CD14-positive monocyte (primary cell): ENCODE measurements at regions not wholly inside any gene's neighbourhood (a gene's known extent, or its start where the extent isn't known, plus 50 kb on each side); places are given as distances from the start of the nearest gene placed in this dataset.
"Not testable (repeated sequence)": the region's sequence is repeated elsewhere in the genome, so short reads cannot be mapped to it uniquely, and the experiment has no call there.

Experiments used
- DNase-seq, 3 donors: peaks; one replicate each; pipeline ENCODE4 v3.0.0-alpha.2; 2011 to 2022
- H2AFZ ChIP-seq: 2 replicates; pipeline ENCODE4 v1.6.0; 2012; ENCODE audit warnings: mild to moderate bottlenecking, low read depth, low read length, inconsistent platforms; ENCODE audit not compliant: insufficient read depth, poor library complexity, severe bottlenecking
- H3K27ac ChIP-seq, 2 donors: 1 replicate in 1 of 2; 2 replicates in 1 of 2; pipeline ENCODE4 v1.5.1; 2012 to 2013; ENCODE audit warnings: low read length in 2 of 2, control low read depth in 1 of 2, inconsistent platforms in 1 of 2, low read depth in 1 of 2, mild to moderate bottlenecking in 1 of 2
- H3K27me3 ChIP-seq, 2 donors: one replicate each; pipeline versions ENCODE4 v1.6.0 to v1.6.1; 2011 to 2013; ENCODE audit warnings: low read length in 2 of 2; ENCODE audit not compliant: control insufficient read depth in 2 of 2, insufficient read depth in 2 of 2
- H3K36me3 ChIP-seq, 2 donors: replicated peaks in 1 of 2; 1 replicate in 1 of 2; 2 replicates in 1 of 2; pipeline versions ENCODE4 v1.5.1 to v1.6.1; 2012 to 2013; ENCODE audit warnings: low read length in 2 of 2, control low read depth in 1 of 2, inconsistent platforms in 1 of 2, mild to moderate bottlenecking in 1 of 2; ENCODE audit not compliant: insufficient read depth in 2 of 2, control insufficient read depth in 1 of 2
- H3K4me1 ChIP-seq, 2 donors: 1 replicate in 1 of 2; 2 replicates in 1 of 2; pipeline versions ENCODE4 v1.5.1 to v1.6.1; 2012 to 2013; ENCODE audit warnings: low read length in 2 of 2, control low read depth in 1 of 2, inconsistent platforms in 1 of 2, mild to moderate bottlenecking in 1 of 2, moderate library complexity in 1 of 2; ENCODE audit not compliant: insufficient read depth in 2 of 2, control insufficient read depth in 1 of 2
- H3K4me2 ChIP-seq: replicated peaks from 2 replicates; pipeline ENCODE3; 2012; ENCODE audit warnings: low read length, moderate library complexity, mild to moderate bottlenecking; ENCODE audit not compliant: poor library complexity, severe bottlenecking; ENCODE audit errors: extremely low read depth
- H3K4me3 ChIP-seq, 3 experiments: fragments of 200-600 bp in 1 of 3; sonication (generic) in 1 of 3; replicated peaks in 1 of 3; 1 replicate in 2 of 3; 2 replicates in 1 of 3; pipeline ENCODE4 v1.5.1; 2011 to 2013; ENCODE audit warnings: low read length in 3 of 3, mild to moderate bottlenecking in 3 of 3, control low read depth in 2 of 3, low read depth in 2 of 3, inconsistent platforms in 1 of 3, moderate library complexity in 1 of 3
- H3K79me2 ChIP-seq: 2 replicates; pipeline ENCODE4 v1.6.0; 2012; ENCODE audit warnings: mild to moderate bottlenecking, control low read depth, inconsistent platforms, low read length, moderate library complexity; ENCODE audit not compliant: insufficient read depth
- H3K9ac ChIP-seq: 2 replicates; pipeline ENCODE4 v1.6.0; 2017; ENCODE audit warnings: low read length, mild to moderate bottlenecking; ENCODE audit not compliant: insufficient read depth, poor library complexity, severe bottlenecking
- H3K9me3 ChIP-seq, 2 donors: replicated peaks in 1 of 2; 1 replicate in 1 of 2; 2 replicates in 1 of 2; pipeline versions ENCODE4 v1.5.1 to v1.6.1; 2012 to 2013; ENCODE audit warnings: low read length in 2 of 2, control low read depth in 1 of 2; ENCODE audit not compliant: control insufficient read depth in 1 of 2, insufficient read depth in 1 of 2
- H4K20me1 ChIP-seq: 2 replicates; pipeline ENCODE4 v1.6.0; 2012; ENCODE audit warnings: mild to moderate bottlenecking, low read length, control low read depth, moderate library complexity; ENCODE audit not compliant: insufficient read depth
- H3K27ac Mint-ChIP-seq, 7 donors: one replicate each; pipeline ENCODE4 v1.8.0; 2020; ENCODE audit warnings: mild to moderate bottlenecking in 7 of 7, mixed read lengths in 7 of 7, moderate library complexity in 6 of 7, inconsistent platforms in 2 of 7
- H3K27me3 Mint-ChIP-seq, 3 donors: one replicate each; pipeline ENCODE4 v1.8.0; 2021 to 2022; ENCODE audit warnings: low read depth in 3 of 3, mild to moderate bottlenecking in 3 of 3, mixed read lengths in 3 of 3, moderate library complexity in 3 of 3, inconsistent platforms in 1 of 3
- H3K36me3 Mint-ChIP-seq, 2 donors: one replicate each; pipeline ENCODE4 v1.8.0; 2020; ENCODE audit warnings: mixed read lengths in 2 of 2, inconsistent platforms in 1 of 2, mild to moderate bottlenecking in 1 of 2
- H3K4me1 Mint-ChIP-seq: one replicate; pipeline ENCODE4 v1.8.0; 2020; ENCODE audit warnings: mild to moderate bottlenecking, mixed read lengths
- H3K4me3 Mint-ChIP-seq, 2 donors: one replicate each; pipeline ENCODE4 v1.8.0; 2020; ENCODE audit warnings: mild to moderate bottlenecking in 2 of 2, mixed read lengths in 2 of 2, moderate library complexity in 1 of 2
- H3K9me3 Mint-ChIP-seq, 7 donors: one replicate each; pipeline ENCODE4 v1.8.0; 2020 to 2022; ENCODE audit warnings: mixed read lengths in 7 of 7, mild to moderate bottlenecking in 6 of 7, moderate library complexity in 6 of 7, inconsistent platforms in 2 of 7
- WGBS: methylation state at CpG from one replicate; pipeline ENCODE4 v1.1.5; 2013; ENCODE audit warnings: missing lambda C conversion rate; ENCODE audit not compliant: insufficient coverage; 5-methylcytosine and 5-hydroxymethylcytosine counted together
- intact Hi-C, 2 donors: fragments of 100-400 bp; cut with micrococcal nuclease; formaldehyde crosslinking; loops; one replicate each; pipeline versions ENCODE4 v1.15.0 to v1.15.1; 2023

DNA sequence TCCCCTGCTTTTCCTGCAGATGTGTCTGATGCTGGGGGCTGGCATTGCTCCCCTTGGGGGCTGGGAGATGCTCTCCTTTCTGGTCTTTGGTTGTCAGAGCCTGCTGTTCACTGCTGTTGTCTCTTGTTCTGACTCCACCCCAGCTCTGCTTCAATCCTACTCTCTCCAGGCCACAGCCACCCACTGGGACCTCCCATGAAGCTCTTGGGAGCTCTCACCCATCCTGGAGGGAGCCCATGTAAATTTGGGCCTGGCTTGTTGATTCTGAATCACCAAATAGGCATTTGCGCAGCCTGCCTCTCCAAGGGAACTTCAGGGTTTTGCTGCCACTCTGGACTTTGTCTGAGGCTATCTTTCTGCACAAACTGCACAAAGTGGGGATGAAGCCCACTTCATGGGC, 232.9 kb upstream of the PLGLB1 start:
- intact Hi-C loops, H3K36me3 ChIP-seq, H3K36me3 Mint-ChIP-seq, H3K9me3 ChIP-seq, H2AFZ ChIP-seq, H3K4me1 ChIP-seq, H3K9me3 Mint-ChIP-seq, H3K4me1 Mint-ChIP-seq, H3K4me3 ChIP-seq, H3K27ac Mint-ChIP-seq, H3K79me2 ChIP-seq, H3K4me3 Mint-ChIP-seq, H3K27me3 Mint-ChIP-seq, H3K27me3 ChIP-seq, H3K9ac ChIP-seq, DNase-seq, H3K27ac ChIP-seq, H4K20me1 ChIP-seq, H3K4me2 ChIP-seq: not testable (repeated sequence)
- WGBS = no CpG with 5 or more reads among the region's 1 CpG

DNA sequence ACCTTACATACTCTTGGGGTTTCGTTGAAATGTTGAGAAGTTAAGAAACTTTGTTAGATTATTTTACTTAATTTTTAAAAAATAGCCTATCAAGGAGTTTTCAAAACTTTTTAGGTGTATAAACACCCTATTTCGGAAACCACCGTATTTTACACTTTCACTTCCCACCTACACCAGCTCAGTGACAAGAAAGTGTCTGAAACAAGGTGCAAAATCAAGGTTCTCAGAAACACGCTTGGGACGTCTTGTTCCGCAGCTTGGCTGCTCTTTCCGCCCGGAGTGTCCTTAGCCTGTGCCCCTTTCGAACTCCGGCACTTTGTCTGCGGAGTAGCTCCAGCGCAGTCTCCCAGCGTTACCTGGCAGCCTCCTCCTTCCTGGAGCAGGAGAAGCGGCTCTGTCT, 233.8 kb upstream of the PLGLB1 start:
- H3K4me2 ChIP-seq, H3K4me3 Mint-ChIP-seq, H3K9me3 ChIP-seq, DNase-seq, H3K27ac ChIP-seq, H3K4me3 ChIP-seq, H4K20me1 ChIP-seq, H3K4me1 Mint-ChIP-seq, H3K9me3 Mint-ChIP-seq, H3K36me3 ChIP-seq, H3K27me3 ChIP-seq, H3K79me2 ChIP-seq, H2AFZ ChIP-seq, H3K36me3 Mint-ChIP-seq, H3K27me3 Mint-ChIP-seq, H3K27ac Mint-ChIP-seq, H3K9ac ChIP-seq, H3K4me1 ChIP-seq, intact Hi-C loops: not testable (repeated sequence)
- WGBS = no CpG with 5 or more reads among the region's 14 CpGs

DNA sequence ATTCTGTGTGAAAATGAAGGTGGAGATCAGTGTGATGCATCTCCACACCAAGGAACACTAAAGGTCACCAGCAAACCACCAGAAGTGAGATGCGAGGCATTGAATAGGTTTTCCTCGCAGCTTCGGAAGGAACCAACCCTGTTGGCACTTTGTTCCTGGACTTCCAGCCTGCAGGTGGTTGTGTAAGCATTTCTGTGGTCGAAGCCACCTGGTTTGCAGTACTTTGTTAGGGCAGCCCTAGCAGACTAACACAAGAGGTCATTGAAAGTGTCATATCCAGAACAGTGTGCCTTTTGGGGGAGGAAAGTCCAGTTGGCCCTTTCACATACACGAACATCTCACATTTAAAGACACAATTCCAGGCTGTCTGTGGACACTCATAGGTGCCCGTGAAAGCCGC, 237.2 kb upstream of the PLGLB1 start:
- H3K4me1 ChIP-seq, H3K9me3 Mint-ChIP-seq, H3K27me3 Mint-ChIP-seq, H3K4me2 ChIP-seq, H3K4me3 Mint-ChIP-seq, H2AFZ ChIP-seq, intact Hi-C loops, H3K9me3 ChIP-seq, H3K27ac Mint-ChIP-seq, H3K27ac ChIP-seq, H3K9ac ChIP-seq, H3K27me3 ChIP-seq, DNase-seq, H3K36me3 Mint-ChIP-seq, H3K4me1 Mint-ChIP-seq, H3K79me2 ChIP-seq, H3K36me3 ChIP-seq, H4K20me1 ChIP-seq, H3K4me3 ChIP-seq: not testable (repeated sequence)
- no CpG with 5 or more reads among the region's 7 CpGs for WGBS

DNA sequence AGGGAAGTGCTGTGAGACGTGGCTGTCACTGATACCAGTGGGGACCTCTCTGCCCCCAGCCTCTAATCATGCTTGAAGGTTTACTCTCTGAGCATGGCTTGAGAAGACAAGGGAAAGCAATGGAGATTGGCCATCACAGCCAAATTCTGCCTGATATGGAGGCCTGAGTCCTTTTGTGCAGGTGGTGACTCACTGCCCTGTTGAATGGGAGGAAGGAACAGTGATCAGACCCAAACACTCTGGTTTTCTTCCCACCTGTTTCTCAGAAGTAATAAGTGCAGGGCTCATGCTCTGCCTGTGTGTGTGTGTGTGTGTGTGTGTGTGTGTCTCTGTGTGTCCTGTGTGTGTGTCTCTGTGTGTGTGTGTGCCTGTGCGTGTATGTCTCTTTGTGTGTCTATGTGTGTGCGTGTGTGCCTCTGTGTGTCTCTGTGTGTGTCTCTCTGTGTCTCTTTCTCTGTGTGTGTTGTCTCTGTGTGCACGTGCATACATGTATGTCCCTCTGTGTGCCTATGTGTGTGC, 240.6 kb upstream of the PLGLB1 start:
- H3K4me1 Mint-ChIP-seq, H3K9me3 Mint-ChIP-seq, H3K4me3 Mint-ChIP-seq, H3K36me3 Mint-ChIP-seq, H3K79me2 ChIP-seq, H3K27me3 Mint-ChIP-seq, H4K20me1 ChIP-seq, H3K4me2 ChIP-seq, H3K27ac Mint-ChIP-seq, H3K9me3 ChIP-seq, H3K9ac ChIP-seq, H3K27ac ChIP-seq, intact Hi-C loops, DNase-seq, H3K4me3 ChIP-seq, H2AFZ ChIP-seq, H3K36me3 ChIP-seq, H3K4me1 ChIP-seq, H3K27me3 ChIP-seq: not testable (repeated sequence)
- no CpG with 5 or more reads among the region's 4 CpGs for WGBS
